Neutrophil (primary cell): ENCODE measurements at regions not wholly inside any gene's neighbourhood (a gene's known extent, or its start where the extent isn't known, plus 50 kb on each side); places are given as distances from the start of the nearest gene placed in this dataset.
A peak's percentile ranks its signal among the peaks of the same experiment; 100 is the strongest.

Source experiments
- H3K27ac ChIP-seq: fragments of 200-600 bp; sonication (generic); 2 replicates; pipeline ENCODE4 v1.5.1; 2016; ENCODE audit warnings: mild to moderate bottlenecking, moderate library complexity
- H3K27me3 ChIP-seq: fragments of 200-600 bp; sonication (generic); 2 replicates; pipeline ENCODE4 v1.6.0; 2016; ENCODE audit warnings: mild to moderate bottlenecking
- H3K36me3 ChIP-seq: fragments of 200-600 bp; sonication (generic); 2 replicates; pipeline ENCODE4 v1.5.1; 2017
- H3K4me1 ChIP-seq, 2 experiments: fragments of 200-600 bp in 1 of 2; sonication (generic) in 1 of 2; 1 replicate in 1 of 2; 2 replicates in 1 of 2; pipeline versions ENCODE4 v1.5.1 to v1.6.1; 2013 to 2016; ENCODE audit warnings: low read depth in 1 of 2, low read length in 1 of 2, mild to moderate bottlenecking in 1 of 2, moderate library complexity in 1 of 2; ENCODE audit not compliant: control insufficient read depth in 1 of 2, insufficient read depth in 1 of 2
- H3K4me3 ChIP-seq, 2 experiments: fragments of 200-600 bp in 1 of 2; sonication (generic) in 1 of 2; 1 replicate in 1 of 2; 2 replicates in 1 of 2; pipeline ENCODE4 v1.5.1; 2013 to 2016; ENCODE audit warnings: low read depth in 1 of 2, low read length in 1 of 2, mild to moderate bottlenecking in 1 of 2, moderate library complexity in 1 of 2
- H3K9me3 ChIP-seq: fragments of 200-600 bp; sonication (generic); 2 replicates; pipeline ENCODE4 v1.5.1; 2016
- TF ChIP-seq, protein P1 (sequence below): fragments of 200-600 bp; sonication (generic); IDR thresholded peaks from 2 replicates; pipeline ENCODE4 v1.5.1; 2016; ENCODE audit warnings: antibody characterized with exemption

- H3K36me3 ChIP-seq: no peaks in the 10 kb centered on the region
- no peaks in the 10 kb centered on the region for H3K9me3 ChIP-seq
- TF ChIP-seq, protein P1, sequence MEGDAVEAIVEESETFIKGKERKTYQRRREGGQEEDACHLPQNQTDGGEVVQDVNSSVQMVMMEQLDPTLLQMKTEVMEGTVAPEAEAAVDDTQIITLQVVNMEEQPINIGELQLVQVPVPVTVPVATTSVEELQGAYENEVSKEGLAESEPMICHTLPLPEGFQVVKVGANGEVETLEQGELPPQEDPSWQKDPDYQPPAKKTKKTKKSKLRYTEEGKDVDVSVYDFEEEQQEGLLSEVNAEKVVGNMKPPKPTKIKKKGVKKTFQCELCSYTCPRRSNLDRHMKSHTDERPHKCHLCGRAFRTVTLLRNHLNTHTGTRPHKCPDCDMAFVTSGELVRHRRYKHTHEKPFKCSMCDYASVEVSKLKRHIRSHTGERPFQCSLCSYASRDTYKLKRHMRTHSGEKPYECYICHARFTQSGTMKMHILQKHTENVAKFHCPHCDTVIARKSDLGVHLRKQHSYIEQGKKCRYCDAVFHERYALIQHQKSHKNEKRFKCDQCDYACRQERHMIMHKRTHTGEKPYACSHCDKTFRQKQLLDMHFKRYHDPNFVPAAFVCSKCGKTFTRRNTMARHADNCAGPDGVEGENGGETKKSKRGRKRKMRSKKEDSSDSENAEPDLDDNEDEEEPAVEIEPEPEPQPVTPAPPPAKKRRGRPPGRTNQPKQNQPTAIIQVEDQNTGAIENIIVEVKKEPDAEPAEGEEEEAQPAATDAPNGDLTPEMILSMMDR: no peak
- no peak overlapping the region for H3K27ac ChIP-seq
- no peaks in the 10 kb centered on the region for H3K27me3 ChIP-seq
- no peaks in the 10 kb centered on the region for H3K4me1 ChIP-seq
- H3K4me3 ChIP-seq: no peak overlapping the region
Observed at GRCh38 chr1:194040496-194040895, 854.1 kb upstream of the B3GALT2 start.

GRCh38 chr1:194039578-194039977, 853.2 kb upstream of the B3GALT2 start:
- no peaks in the 10 kb centered on the region for H3K9me3 ChIP-seq
- H3K4me1 ChIP-seq: no peaks in the 10 kb centered on the region
- no peaks in the 10 kb centered on the region for H3K36me3 ChIP-seq
- no peaks in the 10 kb centered on the region for H3K27me3 ChIP-seq
- TF ChIP-seq, protein P1: no peak
- H3K4me3 ChIP-seq: no peak overlapping the region
- H3K27ac ChIP-seq: no peak overlapping the region

- H3K36me3 ChIP-seq: no peaks in the 10 kb centered on the region
- no peaks in the 10 kb centered on the region for H3K4me1 ChIP-seq
- no peaks in the 10 kb centered on the region for H3K27me3 ChIP-seq
- no peaks in the 10 kb centered on the region for H3K9me3 ChIP-seq
- no peak overlapping the region for H3K27ac ChIP-seq
- TF ChIP-seq, protein P1: no peak
- H3K4me3 ChIP-seq: no peak overlapping the region
Observed at GRCh38 chr1:194033646-194034045, 847.2 kb upstream of the B3GALT2 start.

- Histone ChIP-seq H3K27ac (peak overlapping the region; percentile 45), H3K27me3 (no peaks in the 10 kb centered on the region), H3K4me3 (no peak overlapping the region), H3K4me1 (no peaks in the 10 kb centered on the region), H3K36me3 (no peaks in the 10 kb centered on the region), H3K9me3 (no peaks in the 10 kb centered on the region)
- TF ChIP-seq, protein P1: no peak
Observed at GRCh38 chr1:194028002-194028401, 841.6 kb upstream of the B3GALT2 start.

DNA sequence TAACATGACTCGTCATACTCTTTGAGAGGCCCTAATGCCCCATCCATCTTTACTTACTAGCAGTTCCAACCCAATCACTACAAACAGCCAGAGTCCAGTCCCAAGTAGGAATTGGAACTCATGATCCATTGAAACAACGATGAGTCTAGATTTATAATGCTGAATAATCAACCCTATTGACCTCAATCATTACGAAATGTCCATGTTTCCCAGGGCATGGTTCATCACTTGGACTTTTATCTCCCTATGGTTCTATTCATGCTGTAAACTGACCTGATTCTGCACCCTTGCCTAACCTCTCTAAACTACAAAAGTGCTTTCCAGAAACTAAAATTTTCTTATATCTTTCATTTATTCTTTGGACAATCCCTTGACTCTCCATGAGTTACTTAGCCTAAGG, 840.0 kb upstream of the B3GALT2 start:
- Histone ChIP-seq H3K27ac (no peak overlapping the region), H3K27me3 (no peaks in the 10 kb centered on the region), H3K4me3 (no peak overlapping the region), H3K9me3 (no peaks in the 10 kb centered on the region), H3K36me3 (no peaks in the 10 kb centered on the region), H3K4me1 (no peaks in the 10 kb centered on the region)
- TF ChIP-seq, protein P1: no peak

DNA sequence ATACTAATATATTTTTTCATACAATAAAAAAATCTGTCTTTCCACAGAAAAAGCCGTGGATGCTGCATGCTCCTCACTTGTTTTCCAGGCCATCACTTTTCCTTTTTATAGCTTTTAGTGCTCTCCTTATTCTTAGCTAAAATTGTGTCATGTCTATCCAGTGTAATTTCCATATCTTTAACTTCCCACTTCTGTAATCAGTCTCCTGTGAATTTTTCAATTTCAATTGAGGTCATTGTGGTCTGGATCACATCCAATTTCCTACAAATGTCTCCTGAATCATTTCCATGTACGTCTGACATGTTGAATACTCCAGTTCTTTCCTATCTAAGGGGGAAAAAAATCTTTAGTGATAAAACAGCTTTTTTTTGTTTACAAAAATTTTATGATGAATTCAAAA, 838.2 kb upstream of the B3GALT2 start:
- no peaks in the 10 kb centered on the region for H3K9me3 ChIP-seq
- H3K4me1 ChIP-seq: no peaks in the 10 kb centered on the region
- H3K27ac ChIP-seq: no peak overlapping the region
- H3K36me3 ChIP-seq: no peaks in the 10 kb centered on the region
- TF ChIP-seq, protein P1: no peak
- H3K27me3 ChIP-seq: no peaks in the 10 kb centered on the region
- H3K4me3 ChIP-seq: no peak overlapping the region
